OCI-LY1 (cell line): ENCODE measurements at regions not wholly inside any gene's neighbourhood (a gene's known extent, or its start where the extent isn't known, plus 50 kb on each side); places are given as distances from the start of the nearest gene placed in this dataset.

Experiments used
- EZH2 ChIP-seq: fragments of 200-600 bp; sonication (generic), shearing (Covaris generic); IDR thresholded peaks from 2 replicates; pipeline ENCODE4 v1.8.0; 2017; ENCODE audit warnings: borderline replicate concordance, mixed run types, mild to moderate bottlenecking, antibody characterized with exemption, low read length, moderate library complexity, mixed read lengths
- TF ChIP-seq, protein P1 (sequence below): fragments of 200-600 bp; sonication (generic), shearing (Covaris generic); IDR thresholded peaks from 2 replicates; pipeline ENCODE4 v1.5.1; 2017; ENCODE audit warnings: mild to moderate bottlenecking, antibody characterized with exemption, low read length, moderate library complexity, mixed read lengths

- TF ChIP-seq, protein P1, sequence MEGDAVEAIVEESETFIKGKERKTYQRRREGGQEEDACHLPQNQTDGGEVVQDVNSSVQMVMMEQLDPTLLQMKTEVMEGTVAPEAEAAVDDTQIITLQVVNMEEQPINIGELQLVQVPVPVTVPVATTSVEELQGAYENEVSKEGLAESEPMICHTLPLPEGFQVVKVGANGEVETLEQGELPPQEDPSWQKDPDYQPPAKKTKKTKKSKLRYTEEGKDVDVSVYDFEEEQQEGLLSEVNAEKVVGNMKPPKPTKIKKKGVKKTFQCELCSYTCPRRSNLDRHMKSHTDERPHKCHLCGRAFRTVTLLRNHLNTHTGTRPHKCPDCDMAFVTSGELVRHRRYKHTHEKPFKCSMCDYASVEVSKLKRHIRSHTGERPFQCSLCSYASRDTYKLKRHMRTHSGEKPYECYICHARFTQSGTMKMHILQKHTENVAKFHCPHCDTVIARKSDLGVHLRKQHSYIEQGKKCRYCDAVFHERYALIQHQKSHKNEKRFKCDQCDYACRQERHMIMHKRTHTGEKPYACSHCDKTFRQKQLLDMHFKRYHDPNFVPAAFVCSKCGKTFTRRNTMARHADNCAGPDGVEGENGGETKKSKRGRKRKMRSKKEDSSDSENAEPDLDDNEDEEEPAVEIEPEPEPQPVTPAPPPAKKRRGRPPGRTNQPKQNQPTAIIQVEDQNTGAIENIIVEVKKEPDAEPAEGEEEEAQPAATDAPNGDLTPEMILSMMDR: no peak
- TF ChIP-seq EZH2: no peak
Measured at GRCh38 chr3:24615177-24615576, 120.5 kb upstream of the THRB start.
